CD4-positive, alpha-beta T cell treated with Interferon gamma for 1 hour (primary cell): ENCODE measurements at regions not wholly inside any gene's neighbourhood (a gene's known extent, or its start where the extent isn't known, plus 50 kb on each side); places are given as distances from the start of the nearest gene placed in this dataset.
"Not testable (repeated sequence)": the region's sequence is repeated elsewhere in the genome, so short reads cannot be mapped to it uniquely, and the experiment has no call there.

Source experiments
- DNase-seq: peaks from one replicate; pipeline ENCODE4 v3.0.0-alpha.2; 2020

- DNase-seq = not testable (repeated sequence)
Measured at GRCh38 chrX:40362291-40362690, 218.5 kb upstream of the ATP6AP2 start.

GRCh38 chrX:40360557-40360956, 220.2 kb upstream of the ATP6AP2 start:
- DNase-seq = no peak

GRCh38 chrX:40359593-40359992, 221.2 kb upstream of the ATP6AP2 start:
- DNase-seq = no peak

GRCh38 chrX:40358994-40359393, 221.8 kb upstream of the ATP6AP2 start:
- DNase-seq = no peak

- no peak for DNase-seq
Measured at GRCh38 chrX:40349251-40349650, 231.5 kb upstream of the ATP6AP2 start.

GRCh38 chrX:40346379-40346778, 234.4 kb upstream of the ATP6AP2 start:
- no peak for DNase-seq

- DNase-seq = no peak
Measured at GRCh38 chrX:40343319-40343718, 237.5 kb upstream of the ATP6AP2 start.

GRCh38 chrX:40340116-40340515, 240.7 kb upstream of the ATP6AP2 start:
- DNase-seq = no peak

GRCh38 chrX:40333344-40333743, 235.6 kb upstream of the BCOR start:
- DNase-seq = no peak

- no peak for DNase-seq
Measured at GRCh38 chrX:40331762-40332161, 234.0 kb upstream of the BCOR start.

- no peak for DNase-seq
Measured at GRCh38 chrX:40331353-40331752, 233.6 kb upstream of the BCOR start.

- DNase-seq = no peak
Measured at GRCh38 chrX:40329616-40330015, 231.9 kb upstream of the BCOR start.

- DNase-seq = no peak
Measured at GRCh38 chrX:40327085-40327484, 229.3 kb upstream of the BCOR start.

- DNase-seq = no peak
Measured at GRCh38 chrX:40326186-40326965, 228.6 kb upstream of the BCOR start.

- DNase-seq = no peak
Measured at GRCh38 chrX:40325161-40325560, 227.4 kb upstream of the BCOR start.

GRCh38 chrX:40323977-40324376, 226.2 kb upstream of the BCOR start:
- DNase-seq = no peak

GRCh38 chrX:40320819-40321218, 223.1 kb upstream of the BCOR start:
- DNase-seq = no peak

GRCh38 chrX:40318801-40319200, 221.0 kb upstream of the BCOR start:
- no peak for DNase-seq

GRCh38 chrX:40318076-40318475, 220.3 kb upstream of the BCOR start:
- DNase-seq = no peak

GRCh38 chrX:40316502-40316901, 218.7 kb upstream of the BCOR start:
- no peak for DNase-seq

- no peak for DNase-seq
Measured at GRCh38 chrX:40314070-40314469, 216.3 kb upstream of the BCOR start.

- no peak for DNase-seq
Measured at GRCh38 chrX:40313269-40313668, 215.5 kb upstream of the BCOR start.

- no peak for DNase-seq
Measured at GRCh38 chrX:40310447-40310846, 212.7 kb upstream of the BCOR start.

GRCh38 chrX:40310016-40310415, 212.3 kb upstream of the BCOR start:
- no peak for DNase-seq

- DNase-seq = no peak
Measured at GRCh38 chrX:40307871-40308270, 210.1 kb upstream of the BCOR start.
